ENCODE measurements at regions not wholly inside any gene's neighbourhood (a gene's known extent, or its start where the extent isn't known, plus 50 kb on each side); places are given as distances from the start of the nearest gene placed in this dataset.

GRCh38 chr7:10577866-10578374 lies 395.8 kb upstream of the PHF14 start:
- no peak for TF ChIP-seq CTCF (IDR thresholded peaks at IDR 0.05)
- no peak for TF ChIP-seq ZFX (IDR thresholded peaks at IDR 0.05; ENCODE audit: borderline replicate concordance)
- H3K27ac ChIP-seq: no peak overlapping the region

GRCh38 chr7:10579561-10579960 lies 394.1 kb upstream of the PHF14 start:
- no peak overlapping the region for H3K27ac ChIP-seq
- TF ChIP-seq ZFX (IDR thresholded peaks at IDR 0.05; ENCODE audit: borderline replicate concordance): no peak
- no peak for TF ChIP-seq CTCF (IDR thresholded peaks at IDR 0.05)

GRCh38 chr7:10584886-10585285 lies 388.8 kb upstream of the PHF14 start:
- H3K27ac ChIP-seq: no peak overlapping the region
- TF ChIP-seq ZFX (IDR thresholded peaks at IDR 0.05; ENCODE audit: borderline replicate concordance) (no peak), CTCF (IDR thresholded peaks at IDR 0.05) (no peak)

GRCh38 chr7:10588084-10588483 lies 385.6 kb upstream of the PHF14 start:
- no peak overlapping the region for H3K27ac ChIP-seq
- TF ChIP-seq CTCF (IDR thresholded peaks at IDR 0.05): no peak
- TF ChIP-seq ZFX (IDR thresholded peaks at IDR 0.05; ENCODE audit: borderline replicate concordance): no peak

- TF ChIP-seq ZFX (IDR thresholded peaks at IDR 0.05; ENCODE audit: borderline replicate concordance) (no peak), CTCF (IDR thresholded peaks at IDR 0.05) (no peak)
- no peak overlapping the region for H3K27ac ChIP-seq
These were observed 381.1 kb upstream of the PHF14 start for GRCh38 chr7:10592604-10593003.

GRCh38 chr7:10593080-10593479 lies 380.6 kb upstream of the PHF14 start:
- H3K27ac ChIP-seq: no peak overlapping the region
- TF ChIP-seq CTCF (IDR thresholded peaks at IDR 0.05) (no peak), ZFX (IDR thresholded peaks at IDR 0.05; ENCODE audit: borderline replicate concordance) (no peak)

GRCh38 chr7:10596827-10597226 lies 376.8 kb upstream of the PHF14 start:
- no peak for TF ChIP-seq ZFX (IDR thresholded peaks at IDR 0.05; ENCODE audit: borderline replicate concordance)
- no peak for TF ChIP-seq CTCF (IDR thresholded peaks at IDR 0.05)
- H3K27ac ChIP-seq: no peak overlapping the region
